ENCODE measurements at regions not wholly inside any gene's neighbourhood (a gene's known extent, or its start where the extent isn't known, plus 50 kb on each side); places are given as distances from the start of the nearest gene placed in this dataset.
"Not testable (repeated sequence)": the region's sequence is repeated elsewhere in the genome, so short reads cannot be mapped to it uniquely, and the experiment has no call there.

GRCh38 chr9:65393111-65393810, 108.3 kb upstream of the FOXD4L5 start:
- DNase-seq: not testable (repeated sequence)

GRCh38 chr9:65392611-65393010, 107.6 kb upstream of the FOXD4L5 start:
- not testable (repeated sequence) for DNase-seq

GRCh38 chr9:65389710-65390109, 104.7 kb upstream of the FOXD4L5 start:
- not testable (repeated sequence) for DNase-seq

- DNase-seq: not testable (repeated sequence)
Measured at GRCh38 chr9:65389216-65389615, 104.2 kb upstream of the FOXD4L5 start.

- DNase-seq: not testable (repeated sequence)
Measured at GRCh38 chr9:65386699-65387098, 101.7 kb upstream of the FOXD4L5 start.

- not testable (repeated sequence) for DNase-seq
Measured at GRCh38 chr9:65386191-65386590, 101.2 kb upstream of the FOXD4L5 start.

GRCh38 chr9:65385655-65386024, 100.6 kb upstream of the FOXD4L5 start:
- not testable (repeated sequence) for DNase-seq

GRCh38 chr9:65384759-65385654, 100.0 kb upstream of the FOXD4L5 start:
- not testable (repeated sequence) for DNase-seq

GRCh38 chr9:65384066-65384465, 99.1 kb upstream of the FOXD4L5 start:
- not testable (repeated sequence) for DNase-seq

GRCh38 chr9:65383646-65384045, 98.6 kb upstream of the FOXD4L5 start:
- DNase-seq: not testable (repeated sequence)

GRCh38 chr9:65382701-65383318, 97.8 kb upstream of the FOXD4L5 start:
- DNase-seq: not testable (repeated sequence)
